ENCODE measurements at regions not wholly inside any gene's neighbourhood (a gene's known extent, or its start where the extent isn't known, plus 50 kb on each side); places are given as distances from the start of the nearest gene placed in this dataset.

- ChIA-PET CTCF (ENCODE audit: partially characterized antibody) (interaction anchor here (0.7 to 0.8 kb wide), 2 partner anchors 10 to 168 kb away, joined by 3 to 4 read pairs; no protein-coding TSS in a partner anchor), POLR2A (ENCODE audit: partially characterized antibody) (no interaction called here)
- Histone ChIP-seq H3K27ac (ENCODE audit: low read depth, low read length) (no peak overlapping the region; the same call in 1 of the 2 replicates), H3K4me3 (ENCODE audit: extremely low read depth in 1 of 4, insufficient read depth in 2 of 4, low read depth in 3 of 4, low read length in 4 of 4) (no peak overlapping the region), H3K36me3 (ENCODE audit: control insufficient read depth in 2 of 4, insufficient read depth in 4 of 4, low read length in 3 of 4) (no peaks in the 10 kb centered on the region), H2AFZ (ENCODE audit: low read length) (peak overlapping the region; percentile 34; the same call in 1 of the 2 replicates), H2BK15ac (ENCODE audit: low read length) (no peak overlapping the region), H4K8ac (ENCODE audit: extremely low read depth, insufficient read depth, low read length) (no peak overlapping the region), H2BK12ac (ENCODE audit: low read depth, low read length) (no peak overlapping the region), H3K79me1 (ENCODE audit: low read depth, low read length) (no peaks in the 10 kb centered on the region), H3K23me2 (ENCODE audit: low read depth, low read length) (peaks cover 2% of the 10 kb centered on the region; the same call in 1 of the 2 replicates), H3K4me2 (ENCODE audit: insufficient read depth in 1 of 2, low read depth in 2 of 2, low read length in 2 of 2) (no peak overlapping the region), H3K14ac (ENCODE audit: insufficient read length) (no peak overlapping the region), H3K79me2 (ENCODE audit: control insufficient read depth in 1 of 2, insufficient read depth in 2 of 2, low read length in 2 of 2) (no peaks in the 10 kb centered on the region), H3K27me3 (replicated peaks in 1 of 4; ENCODE audit: control insufficient read depth in 3 of 4, extremely low read depth in 1 of 4, insufficient read depth in 3 of 4, low read length in 3 of 4) (peaks cover 0 to 3% (median 0%) of the 10 kb centered on the region in 4 experiments; a peak in 1 of 7 replicates), H3K9ac (replicated peaks in 1 of 4; ENCODE audit: extremely low read depth in 1 of 4, low read depth in 3 of 4, low read length in 3 of 4) (peak overlapping the region in 1 of 4 experiments; percentile 38; a peak in 1 of 7 replicates), H2BK5ac (ENCODE audit: low read depth, low read length) (no peak overlapping the region), H2AK5ac (ENCODE audit: low read depth, low read length) (no peak overlapping the region; the same call in 1 of the 2 replicates), H3K9me3 (ENCODE audit: insufficient read depth in 2 of 2, low read depth in 1 of 2, low read length in 1 of 2) (no peaks in the 10 kb centered on the region), H4K91ac (replicated peaks; ENCODE audit: insufficient read length, low read length) (no peak overlapping the region), H3K18ac (ENCODE audit: extremely low read depth, low read length) (no peak overlapping the region), H3K4ac (replicated peaks; ENCODE audit: insufficient read length, low read depth, low read length) (no peak overlapping the region), H4K5ac (ENCODE audit: insufficient read length, low read depth, low read length) (no peak overlapping the region), H2BK120ac (replicated peaks; ENCODE audit: low read depth, low read length) (no peak overlapping the region), H3K56ac (replicated peaks; ENCODE audit: insufficient read length, low read depth, low read length) (no peak overlapping the region), H2BK20ac (ENCODE audit: low read length) (no peak overlapping the region), H3K4me1 (replicated peaks in 1 of 4; ENCODE audit: control insufficient read depth in 3 of 4, insufficient read depth in 4 of 4, low read length in 3 of 4) (peaks cover 0 to 6% (median 0%) of the 10 kb centered on the region in 4 experiments; a peak in 1 of 7 replicates), H4K20me1 (replicated peaks in 1 of 2; ENCODE audit: control insufficient read depth in 1 of 2, insufficient read depth in 2 of 2, low read length in 2 of 2) (peaks cover 0 to 3% of the 10 kb centered on the region in 2 experiments), H3K23ac (ENCODE audit: insufficient read length) (no peak overlapping the region)
- 81% methylated on average over 12 of the region's 12 CpGs; no CpG with 5 or more reads in 1 of the 2 experiments for WGBS, 2 experiments (ENCODE audit: extremely low coverage in 1 of 2, insufficient coverage in 1 of 2, insufficient read length in 1 of 2, insufficient replicate concordance in 2 of 2, low coverage in 1 of 2, low lambda C conversion rate in 2 of 2, missing lambda C conversion rate in 1 of 2)
- DNase-seq (ENCODE audit: low read depth in 1 of 2, low spot score in 2 of 2) (no peak), FAIRE-seq (no peak)
These were observed 281.7 kb upstream of the IRX2 start for GRCh38 chr5:3033033-3033755.
